ENCODE measurements at regions not wholly inside any gene's neighbourhood (a gene's known extent, or its start where the extent isn't known, plus 50 kb on each side); places are given as distances from the start of the nearest gene placed in this dataset.

- TF ChIP-seq CTCF (IDR thresholded peaks at IDR 0.05), result no peak
- TF ChIP-seq POLR2A (IDR thresholded peaks at IDR 0.05), result no peak
- no peak for TF ChIP-seq EP300 (IDR thresholded peaks at IDR 0.05)
These were observed 76.9 kb upstream of the CDH6 start for GRCh38 chr5:31116466-31117031.

All from ovary (tissue), 3 donors.